Neural crest cell (in vitro differentiated cells): ENCODE measurements at regions not wholly inside any gene's neighbourhood (a gene's known extent, or its start where the extent isn't known, plus 50 kb on each side); places are given as distances from the start of the nearest gene placed in this dataset.
A peak's percentile ranks its signal among the peaks of the same experiment; 100 is the strongest.

ENCODE experiments used
- DNase-seq: peaks from one replicate; pipeline ENCODE4 v3.0.0; 2021; ENCODE audit warnings: low read depth, mixed read lengths, low spot score
- H3K27ac Mint-ChIP-seq: one replicate; pipeline ENCODE4 v1.8.0; 2021; ENCODE audit warnings: mild to moderate bottlenecking, mixed read lengths; ENCODE audit not compliant: unreplicated experiment
- H3K27me3 Mint-ChIP-seq: 2 replicates; pipeline ENCODE4 v1.8.0; 2021; ENCODE audit warnings: low read depth, mild to moderate bottlenecking, mixed read lengths
- H3K36me3 Mint-ChIP-seq: 2 replicates; pipeline ENCODE4 v1.8.0; 2021; ENCODE audit warnings: low read depth, mild to moderate bottlenecking, mixed read lengths
- H3K4me1 Mint-ChIP-seq: 2 replicates; pipeline ENCODE4 v1.8.0; 2021; ENCODE audit warnings: mixed read lengths
- H3K4me3 Mint-ChIP-seq: one replicate; pipeline ENCODE4 v1.8.0; 2021; ENCODE audit warnings: mild to moderate bottlenecking, mixed read lengths
- H3K9me3 Mint-ChIP-seq: 2 replicates; pipeline ENCODE4 v1.8.0; 2021; ENCODE audit warnings: mixed read lengths
- TF ChIP-seq, protein P1 (sequence below): fragments of 200-600 bp; sonication (generic); conservative IDR thresholded peaks from 2 replicates; pipeline ENCODE4 v1.5.0; 2021; ENCODE audit warnings: antibody characterized with exemption, mild to moderate bottlenecking

- peaks cover 35% of the 10 kb centered on the region for H3K4me1 Mint-ChIP-seq
- no peak overlapping the region for H3K4me3 Mint-ChIP-seq
- no peak for DNase-seq
- no peaks in the 10 kb centered on the region for H3K9me3 Mint-ChIP-seq
- peaks cover 21% of the 10 kb centered on the region for H3K27me3 Mint-ChIP-seq
- TF ChIP-seq, protein P1, sequence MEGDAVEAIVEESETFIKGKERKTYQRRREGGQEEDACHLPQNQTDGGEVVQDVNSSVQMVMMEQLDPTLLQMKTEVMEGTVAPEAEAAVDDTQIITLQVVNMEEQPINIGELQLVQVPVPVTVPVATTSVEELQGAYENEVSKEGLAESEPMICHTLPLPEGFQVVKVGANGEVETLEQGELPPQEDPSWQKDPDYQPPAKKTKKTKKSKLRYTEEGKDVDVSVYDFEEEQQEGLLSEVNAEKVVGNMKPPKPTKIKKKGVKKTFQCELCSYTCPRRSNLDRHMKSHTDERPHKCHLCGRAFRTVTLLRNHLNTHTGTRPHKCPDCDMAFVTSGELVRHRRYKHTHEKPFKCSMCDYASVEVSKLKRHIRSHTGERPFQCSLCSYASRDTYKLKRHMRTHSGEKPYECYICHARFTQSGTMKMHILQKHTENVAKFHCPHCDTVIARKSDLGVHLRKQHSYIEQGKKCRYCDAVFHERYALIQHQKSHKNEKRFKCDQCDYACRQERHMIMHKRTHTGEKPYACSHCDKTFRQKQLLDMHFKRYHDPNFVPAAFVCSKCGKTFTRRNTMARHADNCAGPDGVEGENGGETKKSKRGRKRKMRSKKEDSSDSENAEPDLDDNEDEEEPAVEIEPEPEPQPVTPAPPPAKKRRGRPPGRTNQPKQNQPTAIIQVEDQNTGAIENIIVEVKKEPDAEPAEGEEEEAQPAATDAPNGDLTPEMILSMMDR, result no peak
- H3K36me3 Mint-ChIP-seq, result no peaks in the 10 kb centered on the region
- no peak overlapping the region for H3K27ac Mint-ChIP-seq
These were observed 86.3 kb downstream of the RTL9 start for GRCh38 chrX:110444996-110445395.

- Mint-ChIP-seq H3K4me3 (no peak overlapping the region), H3K27ac (no peak overlapping the region), H3K4me1 (peaks cover 23% of the 10 kb centered on the region), H3K27me3 (peaks cover 19% of the 10 kb centered on the region), H3K36me3 (no peaks in the 10 kb centered on the region), H3K9me3 (no peaks in the 10 kb centered on the region)
- no peak for DNase-seq
- TF ChIP-seq, protein P1, result no peak
These were observed 89.8 kb downstream of the RTL9 start for GRCh38 chrX:110448459-110448858.

DNA sequence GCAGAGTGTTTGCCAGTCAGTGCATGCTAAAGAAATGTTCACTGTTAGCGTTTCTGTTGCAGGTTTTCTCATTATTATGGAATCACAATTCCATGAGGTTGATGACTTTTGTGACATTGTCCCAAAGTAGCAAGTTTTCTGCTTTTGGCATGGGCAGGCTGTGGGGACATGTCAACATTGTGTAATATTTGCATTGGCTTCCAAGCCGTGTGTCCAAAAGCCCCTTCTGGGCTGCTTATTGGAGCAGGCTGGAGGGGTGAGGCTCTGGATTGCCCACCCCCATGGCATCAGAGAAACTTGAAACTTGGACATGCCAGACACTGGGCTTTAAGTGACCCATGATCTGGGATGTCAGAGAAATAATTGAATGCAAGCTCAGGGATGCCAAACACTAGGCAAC lies 90.7 kb downstream of the RTL9 start:
- no peak overlapping the region for H3K4me3 Mint-ChIP-seq
- H3K27ac Mint-ChIP-seq, result no peak overlapping the region
- H3K36me3 Mint-ChIP-seq, result no peaks in the 10 kb centered on the region
- H3K9me3 Mint-ChIP-seq, result no peaks in the 10 kb centered on the region
- H3K4me1 Mint-ChIP-seq, result peaks cover 23% of the 10 kb centered on the region
- TF ChIP-seq, protein P1, result no peak
- no peak for DNase-seq
- peaks cover 15% of the 10 kb centered on the region for H3K27me3 Mint-ChIP-seq

- peak; percentile 89 for DNase-seq
- Mint-ChIP-seq H3K4me3 (no peak overlapping the region), H3K36me3 (no peaks in the 10 kb centered on the region), H3K27me3 (peaks cover 9% of the 10 kb centered on the region), H3K9me3 (no peaks in the 10 kb centered on the region), H3K27ac (no peak overlapping the region), H3K4me1 (peaks cover 21% of the 10 kb centered on the region)
- TF ChIP-seq, protein P1, result peak; percentile 94
These were observed 91.4 kb downstream of the RTL9 start for GRCh38 chrX:110450050-110450449.

GRCh38 chrX:110454336-110454735 lies 95.7 kb downstream of the RTL9 start:
- no peak for DNase-seq
- H3K27ac Mint-ChIP-seq, result no peak overlapping the region
- H3K27me3 Mint-ChIP-seq, result peaks cover 7% of the 10 kb centered on the region
- H3K4me3 Mint-ChIP-seq, result no peak overlapping the region
- H3K36me3 Mint-ChIP-seq, result no peaks in the 10 kb centered on the region
- H3K9me3 Mint-ChIP-seq, result peaks cover 2% of the 10 kb centered on the region
- peaks cover 7% of the 10 kb centered on the region for H3K4me1 Mint-ChIP-seq
- TF ChIP-seq, protein P1, result no peak

DNA sequence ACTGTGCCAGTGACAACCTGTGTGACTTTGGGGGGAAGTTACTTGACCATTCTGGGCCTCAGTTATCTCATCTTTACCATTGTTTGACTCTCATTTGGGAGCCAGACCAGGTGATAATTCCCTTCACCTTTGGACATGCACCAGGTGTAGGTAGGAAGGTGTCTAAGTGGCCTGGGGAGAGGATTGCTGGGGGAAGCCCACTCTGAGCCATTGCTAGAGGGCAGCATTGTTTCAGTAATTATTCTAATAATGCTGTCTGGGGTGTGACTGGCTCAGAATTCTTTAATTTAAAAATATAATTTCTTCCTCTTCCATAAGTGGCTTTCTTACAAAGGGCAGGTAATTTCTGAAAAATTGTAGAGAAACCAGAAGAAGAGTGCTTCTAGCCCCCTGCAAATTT lies 104.3 kb downstream of the RTL9 start:
- H3K27ac Mint-ChIP-seq, result peak overlapping the region; percentile 36
- H3K36me3 Mint-ChIP-seq, result no peaks in the 10 kb centered on the region
- peaks cover 7% of the 10 kb centered on the region for H3K9me3 Mint-ChIP-seq
- H3K27me3 Mint-ChIP-seq, result peaks cover 6% of the 10 kb centered on the region
- no peak overlapping the region for H3K4me3 Mint-ChIP-seq
- TF ChIP-seq, protein P1, result no peak
- no peak for DNase-seq
- H3K4me1 Mint-ChIP-seq, result no peaks in the 10 kb centered on the region
